ENCODE measurements at regions not wholly inside any gene's neighbourhood (a gene's known extent, or its start where the extent isn't known, plus 50 kb on each side); places are given as distances from the start of the nearest gene placed in this dataset.

DNA sequence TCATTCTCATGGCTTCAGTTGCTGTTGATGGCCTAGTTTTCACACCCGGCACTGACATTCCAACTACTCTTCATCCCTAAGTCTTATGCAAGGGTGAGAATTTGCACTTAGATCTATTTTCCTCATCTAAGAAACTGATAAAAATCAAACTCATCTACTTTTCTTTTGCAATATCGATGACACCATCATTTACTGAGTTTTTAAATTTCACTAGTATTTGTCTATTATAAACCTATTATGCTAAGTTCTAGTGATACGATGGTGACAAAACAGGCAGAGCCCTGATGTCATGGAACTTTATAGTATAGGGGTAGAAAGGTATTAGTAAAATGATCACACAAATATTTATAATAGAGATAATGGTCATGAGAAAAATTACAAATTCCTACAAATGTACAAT is 167.9 kb upstream of the CITED2 start:
- no peak for TF ChIP-seq EZH2 (IDR thresholded peaks at IDR 0.05; ENCODE audit: insufficient read depth, poor library complexity, severe bottlenecking)
- TF ChIP-seq EZH2phosphoT487 (IDR thresholded peaks at IDR 0.05; ENCODE audit: insufficient read depth, low read depth), result no peak

Data from GM23248 (cell line).